Neuronal stem cell (in vitro differentiated cells): ENCODE measurements at regions not wholly inside any gene's neighbourhood (a gene's known extent, or its start where the extent isn't known, plus 50 kb on each side); places are given as distances from the start of the nearest gene placed in this dataset.

Experiments
- DNase-seq: peaks from one replicate; pipeline ENCODE4 v3.0.0-alpha.2; 2013; ENCODE audit warnings: low spot score
- H2AFZ ChIP-seq: one replicate; pipeline ENCODE4 v1.6.1; 2013; ENCODE audit warnings: mild to moderate bottlenecking, low read length, inconsistent platforms
- H2AK5ac ChIP-seq: 2 replicates; pipeline ENCODE4 v1.6.1; 2013; ENCODE audit warnings: low read depth, mild to moderate bottlenecking, inconsistent platforms, low read length, moderate library complexity, mixed read lengths
- H2BK120ac ChIP-seq: 2 replicates; pipeline ENCODE4 v1.6.1; 2013; ENCODE audit warnings: low read depth, mild to moderate bottlenecking, inconsistent platforms, low read length, moderate library complexity, mixed read lengths
- H2BK12ac ChIP-seq: one replicate; pipeline ENCODE4 v1.6.1; 2013; ENCODE audit warnings: low read length, inconsistent platforms
- H2BK15ac ChIP-seq: 2 replicates; pipeline ENCODE4 v1.6.1; 2013; ENCODE audit warnings: mild to moderate bottlenecking, low read length, inconsistent platforms, mixed read lengths
- H2BK5ac ChIP-seq: one replicate; pipeline ENCODE4 v1.6.1; 2013; ENCODE audit warnings: inconsistent platforms, mild to moderate bottlenecking, low read length, moderate library complexity
- H3K14ac ChIP-seq: one replicate; pipeline ENCODE4 v1.6.1; 2013; ENCODE audit warnings: low read length, inconsistent platforms
- H3K18ac ChIP-seq: 2 replicates; pipeline ENCODE4 v1.6.1; 2013; ENCODE audit warnings: low read length, inconsistent platforms
- H3K23ac ChIP-seq: 2 replicates; pipeline ENCODE4 v1.6.1; 2013; ENCODE audit warnings: low read depth, mild to moderate bottlenecking, mixed read lengths, low read length, inconsistent platforms; ENCODE audit not compliant: poor library complexity
- H3K27ac ChIP-seq: replicated peaks from 3 replicates; pipeline ENCODE4 v1.5.1; 2013; ENCODE audit warnings: low read length, inconsistent platforms
- H3K27me3 ChIP-seq, 3 experiments: 2 replicates each; pipeline ENCODE4 v1.6.1; 2013; ENCODE audit warnings: low read length in 3 of 3, mild to moderate bottlenecking in 2 of 3, inconsistent platforms in 1 of 3, low read depth in 1 of 3, mixed read lengths in 1 of 3, moderate library complexity in 1 of 3; ENCODE audit not compliant: control insufficient read depth in 3 of 3, insufficient read depth in 3 of 3
- H3K36me3 ChIP-seq, 2 donors: replicated peaks in 1 of 2; 2 replicates each; pipeline ENCODE4 v1.6.1; 2013; ENCODE audit warnings: low read length in 2 of 2; ENCODE audit not compliant: control insufficient read depth in 2 of 2, insufficient read depth in 2 of 2
- H3K4ac ChIP-seq: 2 replicates; pipeline ENCODE4 v1.6.1; 2013; ENCODE audit warnings: inconsistent platforms, mild to moderate bottlenecking, low read length, moderate library complexity
- H3K4me1 ChIP-seq, 2 donors: 1 replicate in 1 of 2; 2 replicates in 1 of 2; pipeline ENCODE4 v1.6.1; 2013; ENCODE audit warnings: low read length in 2 of 2, low read depth in 1 of 2; ENCODE audit not compliant: control insufficient read depth in 2 of 2, insufficient read depth in 1 of 2
- H3K4me2 ChIP-seq: one replicate; pipeline ENCODE4 v1.6.1; 2013; ENCODE audit warnings: mild to moderate bottlenecking, low read length, inconsistent platforms; ENCODE audit not compliant: insufficient read depth, poor library complexity, severe bottlenecking
- H3K4me3 ChIP-seq, 2 donors: 2 replicates each; pipeline ENCODE4 v1.5.1; 2013; ENCODE audit warnings: low read length in 2 of 2, mild to moderate bottlenecking in 2 of 2, inconsistent platforms in 1 of 2, moderate library complexity in 1 of 2
- H3K79me1 ChIP-seq: one replicate; pipeline ENCODE4 v1.6.1; 2013; ENCODE audit warnings: low read depth, mild to moderate bottlenecking, inconsistent platforms, low read length, moderate library complexity
- H3K9ac ChIP-seq: one replicate; pipeline ENCODE4 v1.6.1; 2013; ENCODE audit warnings: mild to moderate bottlenecking, low read depth, low read length, inconsistent platforms; ENCODE audit not compliant: poor library complexity
- H3K9me3 ChIP-seq, 2 donors: replicated peaks in 1 of 2; 2 replicates each; pipeline versions ENCODE3 to v1.6.1; 2013; ENCODE audit warnings: low read length in 2 of 2, mild to moderate bottlenecking in 2 of 2, inconsistent platforms in 1 of 2, low read depth in 1 of 2, mixed read lengths in 1 of 2, moderate library complexity in 1 of 2; ENCODE audit not compliant: control insufficient read depth in 2 of 2, insufficient read depth in 1 of 2
- H4K8ac ChIP-seq: one replicate; pipeline ENCODE4 v1.6.1; 2013; ENCODE audit warnings: low read depth, mild to moderate bottlenecking, inconsistent platforms, low read length, moderate library complexity
- H4K91ac ChIP-seq: one replicate; pipeline ENCODE4 v1.6.1; 2013; ENCODE audit warnings: low read length, low read depth, mild to moderate bottlenecking, inconsistent platforms; ENCODE audit not compliant: poor library complexity
- WGBS, 2 donors: extraction: QIAGEN DNeasy Blood & Tissue Kit; methylation state at CpG; one replicate each; pipeline ENCODE4 v1.1.7; 2013; ENCODE audit warnings: missing lambda C conversion rate in 2 of 2, mixed read lengths in 1 of 2; ENCODE audit not compliant: insufficient read length in 2 of 2, insufficient replicate concordance in 1 of 2; ENCODE audit errors: extremely low coverage in 2 of 2; 5-methylcytosine and 5-hydroxymethylcytosine counted together

DNA sequence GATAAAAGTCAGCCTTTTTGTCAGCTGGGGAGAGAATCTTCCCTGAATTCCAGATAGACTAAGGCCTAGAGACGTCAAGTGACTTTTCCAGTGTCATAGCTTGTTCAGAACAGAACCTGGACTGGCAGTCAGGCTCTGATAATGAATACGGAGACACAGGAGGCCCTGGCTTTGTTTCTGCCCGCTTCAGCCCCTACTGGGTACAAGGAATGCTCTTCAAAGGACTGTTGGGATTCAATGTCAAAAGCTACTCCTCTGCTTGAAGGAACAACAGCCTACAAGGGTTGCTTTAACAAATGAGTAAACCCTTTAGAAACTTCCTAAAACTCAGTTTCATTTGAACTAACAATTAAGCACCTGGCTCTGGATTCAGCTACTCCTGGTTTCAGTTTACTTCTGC lies 412.3 kb downstream of the OXSM start:
- Histone ChIP-seq H3K4ac (no peak overlapping the region), H3K36me3 (no peaks in the 10 kb centered on the region), H4K91ac (no peak overlapping the region), H2BK12ac (no peak overlapping the region), H3K4me3 (no peak overlapping the region), H2AFZ (no peak overlapping the region), H2BK5ac (no peak overlapping the region), H3K79me1 (no peaks in the 10 kb centered on the region), H2AK5ac (no peak overlapping the region), H2BK120ac (no peak overlapping the region), H3K27me3 (no peaks in the 10 kb centered on the region), H3K27ac (no peak overlapping the region), H3K9me3 (no peaks in the 10 kb centered on the region), H3K23ac (no peak overlapping the region), H3K4me2 (no peak overlapping the region), H2BK15ac (no peak overlapping the region), H3K14ac (no peak overlapping the region), H3K18ac (no peak overlapping the region), H3K9ac (no peak overlapping the region), H4K8ac (no peak overlapping the region), H3K4me1 (no peaks in the 10 kb centered on the region)
- no CpG with 5 or more reads among the region's 3 CpGs for WGBS, 2 donors
- DNase-seq: peak; percentile 2

DNA sequence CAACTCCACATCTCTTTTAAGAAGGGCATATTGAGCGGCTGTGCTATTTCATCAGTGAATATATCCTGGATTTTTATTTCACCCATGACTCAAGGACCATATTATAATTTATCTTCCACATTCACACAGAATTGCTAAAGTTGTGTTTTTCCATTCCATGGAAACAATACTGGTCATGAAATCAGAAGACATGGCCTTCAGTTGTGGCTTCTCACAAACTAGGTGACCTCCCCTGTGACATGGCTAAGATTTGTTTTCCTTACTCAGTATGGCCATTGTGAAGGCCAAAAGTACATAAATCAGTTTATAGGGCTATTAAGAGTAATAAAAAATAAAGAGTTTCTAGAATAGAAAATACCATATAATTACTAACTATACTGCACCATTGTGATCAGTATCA lies 415.6 kb downstream of the OXSM start:
- no CpG with 5 or more reads among the region's 1 CpG for WGBS, 2 donors
- no peak overlapping the region for H2AFZ ChIP-seq
- no peak overlapping the region for H4K91ac ChIP-seq
- no peaks in the 10 kb centered on the region for H3K9me3 ChIP-seq
- no peak overlapping the region for H3K14ac ChIP-seq
- H2AK5ac ChIP-seq: no peak overlapping the region
- H2BK15ac ChIP-seq: no peak overlapping the region
- H3K27ac ChIP-seq: no peak overlapping the region
- H3K27me3 ChIP-seq: no peaks in the 10 kb centered on the region
- H3K18ac ChIP-seq: no peak overlapping the region
- H4K8ac ChIP-seq: no peak overlapping the region
- no peak overlapping the region for H3K23ac ChIP-seq
- H2BK12ac ChIP-seq: no peak overlapping the region
- H3K4ac ChIP-seq: no peak overlapping the region
- no peaks in the 10 kb centered on the region for H3K36me3 ChIP-seq
- H3K4me2 ChIP-seq: no peak overlapping the region
- no peaks in the 10 kb centered on the region for H3K79me1 ChIP-seq
- no peaks in the 10 kb centered on the region for H3K4me1 ChIP-seq
- no peak for DNase-seq
- H2BK120ac ChIP-seq: no peak overlapping the region
- no peak overlapping the region for H3K9ac ChIP-seq
- no peak overlapping the region for H3K4me3 ChIP-seq
- no peak overlapping the region for H2BK5ac ChIP-seq

- H3K36me3 ChIP-seq: no peaks in the 10 kb centered on the region
- no peak overlapping the region for H3K23ac ChIP-seq
- no peak overlapping the region for H3K27ac ChIP-seq
- no peak overlapping the region for H3K18ac ChIP-seq
- no peaks in the 10 kb centered on the region for H3K27me3 ChIP-seq
- no peak overlapping the region for H4K91ac ChIP-seq
- H3K79me1 ChIP-seq: no peaks in the 10 kb centered on the region
- no peak overlapping the region for H2BK5ac ChIP-seq
- H3K4me2 ChIP-seq: no peak overlapping the region
- H3K14ac ChIP-seq: no peak overlapping the region
- no peaks in the 10 kb centered on the region for H3K9me3 ChIP-seq
- H2AFZ ChIP-seq: no peak overlapping the region
- no CpG with 5 or more reads among the region's 4 CpGs for WGBS, 2 donors
- H2BK15ac ChIP-seq: no peak overlapping the region
- H2BK12ac ChIP-seq: no peak overlapping the region
- no peak overlapping the region for H3K9ac ChIP-seq
- no peak overlapping the region for H3K4ac ChIP-seq
- no peak for DNase-seq
- no peak overlapping the region for H2AK5ac ChIP-seq
- no peak overlapping the region for H3K4me3 ChIP-seq
- H2BK120ac ChIP-seq: no peak overlapping the region
- H4K8ac ChIP-seq: no peak overlapping the region
- H3K4me1 ChIP-seq: no peaks in the 10 kb centered on the region
These were observed 414.4 kb upstream of the LRRC3B start for GRCh38 chr3:26208201-26208600.

- Histone ChIP-seq H3K14ac (no peak overlapping the region), H4K8ac (no peak overlapping the region), H3K9me3 (no peaks in the 10 kb centered on the region), H3K79me1 (no peaks in the 10 kb centered on the region), H2BK12ac (no peak overlapping the region), H2BK120ac (no peak overlapping the region), H3K18ac (no peak overlapping the region), H3K4ac (no peak overlapping the region), H3K36me3 (no peaks in the 10 kb centered on the region), H2BK5ac (no peak overlapping the region), H3K4me1 (no peaks in the 10 kb centered on the region), H3K4me3 (no peak overlapping the region), H4K91ac (no peak overlapping the region), H2AK5ac (no peak overlapping the region), H3K27me3 (no peaks in the 10 kb centered on the region), H3K9ac (no peak overlapping the region), H2BK15ac (no peak overlapping the region), H2AFZ (no peak overlapping the region), H3K4me2 (no peak overlapping the region), H3K23ac (no peak overlapping the region), H3K27ac (no peak overlapping the region)
- WGBS, 2 donors: no CpG with 5 or more reads among the region's 2 CpGs
- no peak for DNase-seq
These were observed 392.8 kb upstream of the LRRC3B start for GRCh38 chr3:26229801-26230200.
